ENCODE measurements at regions not wholly inside any gene's neighbourhood (a gene's known extent, or its start where the extent isn't known, plus 50 kb on each side); places are given as distances from the start of the nearest gene placed in this dataset.

DNA sequence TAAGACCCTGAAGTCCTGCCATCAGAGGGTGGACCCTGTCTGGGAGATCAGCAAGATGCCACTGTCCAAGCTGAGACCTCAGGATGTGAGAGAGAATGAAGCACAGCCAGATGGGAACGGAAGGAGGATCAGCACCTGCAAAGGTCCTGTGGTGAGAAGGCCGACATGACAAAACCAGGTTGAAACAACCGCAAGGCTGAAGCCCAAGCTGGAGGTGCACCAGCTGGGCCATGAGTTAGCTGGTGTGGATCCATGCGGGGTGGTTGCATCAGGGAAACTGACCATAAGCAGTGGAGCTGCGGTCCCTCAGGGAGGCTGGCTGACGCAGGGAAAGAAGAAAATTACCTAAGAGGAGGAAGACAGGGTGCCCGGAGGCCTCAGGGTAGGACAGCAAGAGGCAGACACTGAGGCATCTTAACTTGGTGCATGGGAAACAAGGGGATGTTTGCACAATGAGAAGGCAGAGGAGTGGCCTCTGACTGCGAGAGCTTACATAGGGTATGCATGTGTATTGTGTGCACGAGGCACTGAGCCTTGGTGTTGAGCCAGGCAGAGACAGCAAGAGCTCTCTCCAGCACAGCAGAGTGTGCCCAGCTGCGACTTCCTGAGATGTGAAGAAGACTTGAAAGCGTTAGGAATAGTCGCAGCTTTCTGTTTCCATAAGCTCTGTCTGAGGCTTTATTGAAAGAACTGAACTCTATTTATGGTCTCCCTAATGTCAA lies 497.7 kb downstream of the OCA2 start:
- DNase-seq (no peak), ATAC-seq (peak in 1 of 2 donors; percentile 24)
- H3K4me3 ChIP-seq = no peak overlapping the region
- no peaks in the 10 kb centered on the region for H3K9me3 ChIP-seq
- no peaks in the 10 kb centered on the region for H3K27me3 ChIP-seq (ENCODE audit: low read depth)
- intact Hi-C loops (cut with DNase I) = no loop called here
- no peaks in the 10 kb centered on the region for H3K36me3 ChIP-seq
- H3K27ac ChIP-seq = no peak overlapping the region
- TF ChIP-seq, protein P1, sequence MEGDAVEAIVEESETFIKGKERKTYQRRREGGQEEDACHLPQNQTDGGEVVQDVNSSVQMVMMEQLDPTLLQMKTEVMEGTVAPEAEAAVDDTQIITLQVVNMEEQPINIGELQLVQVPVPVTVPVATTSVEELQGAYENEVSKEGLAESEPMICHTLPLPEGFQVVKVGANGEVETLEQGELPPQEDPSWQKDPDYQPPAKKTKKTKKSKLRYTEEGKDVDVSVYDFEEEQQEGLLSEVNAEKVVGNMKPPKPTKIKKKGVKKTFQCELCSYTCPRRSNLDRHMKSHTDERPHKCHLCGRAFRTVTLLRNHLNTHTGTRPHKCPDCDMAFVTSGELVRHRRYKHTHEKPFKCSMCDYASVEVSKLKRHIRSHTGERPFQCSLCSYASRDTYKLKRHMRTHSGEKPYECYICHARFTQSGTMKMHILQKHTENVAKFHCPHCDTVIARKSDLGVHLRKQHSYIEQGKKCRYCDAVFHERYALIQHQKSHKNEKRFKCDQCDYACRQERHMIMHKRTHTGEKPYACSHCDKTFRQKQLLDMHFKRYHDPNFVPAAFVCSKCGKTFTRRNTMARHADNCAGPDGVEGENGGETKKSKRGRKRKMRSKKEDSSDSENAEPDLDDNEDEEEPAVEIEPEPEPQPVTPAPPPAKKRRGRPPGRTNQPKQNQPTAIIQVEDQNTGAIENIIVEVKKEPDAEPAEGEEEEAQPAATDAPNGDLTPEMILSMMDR (IDR thresholded peaks at IDR 0.05) = no peak
- no peaks in the 10 kb centered on the region for H3K4me1 ChIP-seq

DNA sequence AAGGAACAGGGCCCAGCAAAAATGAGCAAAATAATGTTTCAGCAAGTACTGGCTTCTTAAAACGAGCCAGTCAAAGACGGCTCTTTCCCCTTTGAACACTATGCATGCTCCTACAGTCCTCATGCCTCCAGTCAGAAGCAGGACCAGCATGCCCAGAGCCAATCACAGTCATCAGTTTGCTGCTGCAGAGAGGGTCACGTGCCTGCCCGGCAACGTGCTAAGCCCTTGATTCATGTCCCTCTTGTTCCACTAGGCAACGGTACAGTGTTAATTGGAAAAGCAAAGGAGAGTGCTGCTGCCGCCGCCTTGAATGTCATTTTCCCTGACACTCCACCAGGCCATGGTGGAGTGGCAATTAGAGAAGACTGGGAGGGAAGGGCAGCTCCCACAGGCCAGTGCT lies 500.1 kb downstream of the OCA2 start:
- intact Hi-C loops (cut with DNase I) = no loop called here
- DNase-seq = no peak
- Histone ChIP-seq H3K4me1 (no peaks in the 10 kb centered on the region), H3K36me3 (no peaks in the 10 kb centered on the region), H3K4me3 (no peak overlapping the region), H3K27me3 (ENCODE audit: low read depth) (no peaks in the 10 kb centered on the region), H3K9me3 (no peaks in the 10 kb centered on the region), H3K27ac (no peak overlapping the region)
- ATAC-seq = no peak
- TF ChIP-seq, protein P1 (IDR thresholded peaks at IDR 0.05) = no peak

DNA sequence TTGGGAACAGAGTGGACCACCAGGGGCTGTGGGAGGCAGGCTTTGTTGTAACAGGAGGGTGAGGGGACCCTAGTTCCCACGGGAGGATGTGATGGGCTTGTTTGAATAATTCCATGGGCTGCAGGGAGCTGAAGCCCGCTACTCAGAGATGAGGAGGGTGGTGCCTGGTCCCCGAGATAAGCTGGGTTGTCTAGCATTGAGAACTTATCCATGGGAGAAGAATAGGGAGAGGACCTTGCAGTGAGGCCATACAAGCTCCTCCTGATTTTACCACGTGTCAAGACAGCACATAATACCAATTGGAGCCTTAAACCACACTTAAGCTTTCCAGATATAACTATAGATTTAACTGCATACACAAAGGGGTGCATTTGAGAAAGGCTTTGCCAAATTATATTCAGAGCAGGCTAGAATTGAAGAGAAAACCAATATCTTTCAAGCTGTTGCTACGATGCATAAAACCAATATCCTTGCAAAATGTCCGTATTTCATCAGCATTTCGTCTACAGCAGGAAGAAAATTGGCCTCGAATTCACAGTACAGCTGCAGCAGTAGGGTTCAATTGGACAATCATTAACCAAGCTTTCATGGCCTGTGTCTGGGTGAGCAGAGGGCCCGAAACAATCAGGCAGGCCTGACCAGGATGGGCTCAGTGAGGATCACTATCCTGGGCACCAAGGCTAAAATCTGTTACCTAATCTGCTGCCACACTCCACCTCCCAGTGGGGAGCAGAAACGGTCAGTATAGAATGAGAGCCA lies 500.7 kb downstream of the OCA2 start:
- intact Hi-C loops (cut with DNase I) = no loop called here
- H3K4me1 ChIP-seq = no peaks in the 10 kb centered on the region
- no peak overlapping the region for H3K4me3 ChIP-seq
- no peak overlapping the region for H3K27ac ChIP-seq
- TF ChIP-seq, protein P1 (IDR thresholded peaks at IDR 0.05) = no peak
- DNase-seq = no peak
- no peaks in the 10 kb centered on the region for H3K36me3 ChIP-seq
- H3K9me3 ChIP-seq = no peaks in the 10 kb centered on the region
- H3K27me3 ChIP-seq (ENCODE audit: low read depth) = no peaks in the 10 kb centered on the region
- no peak for ATAC-seq

DNA sequence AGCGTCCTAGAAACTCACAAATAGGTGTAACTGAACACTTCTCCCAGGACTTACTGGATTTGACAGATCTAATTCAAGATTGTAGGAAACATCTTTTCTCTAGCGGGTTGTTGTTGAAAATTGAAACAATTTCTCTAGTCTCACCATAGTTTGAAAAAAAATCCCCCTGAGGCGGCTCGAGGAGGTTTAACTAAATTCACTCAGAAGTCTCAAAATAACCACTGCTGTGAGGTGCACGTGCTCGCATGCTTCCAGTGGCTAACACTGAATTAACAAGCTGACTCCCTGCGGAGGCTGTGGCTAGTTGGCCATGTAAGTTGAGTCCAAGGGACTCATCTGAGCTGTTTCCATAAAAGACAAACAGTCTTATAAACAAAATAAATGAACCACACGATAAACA lies 503.9 kb downstream of the OCA2 start:
- H3K4me3 ChIP-seq = no peak overlapping the region
- ATAC-seq = no peak
- no peaks in the 10 kb centered on the region for H3K9me3 ChIP-seq
- no peak overlapping the region for H3K27ac ChIP-seq
- no peak for DNase-seq
- TF ChIP-seq, protein P1 (IDR thresholded peaks at IDR 0.05) = no peak
- H3K27me3 ChIP-seq (ENCODE audit: low read depth) = no peaks in the 10 kb centered on the region
- H3K36me3 ChIP-seq = no peaks in the 10 kb centered on the region
- intact Hi-C loops (cut with DNase I) = no loop called here
- H3K4me1 ChIP-seq = no peaks in the 10 kb centered on the region

DNA sequence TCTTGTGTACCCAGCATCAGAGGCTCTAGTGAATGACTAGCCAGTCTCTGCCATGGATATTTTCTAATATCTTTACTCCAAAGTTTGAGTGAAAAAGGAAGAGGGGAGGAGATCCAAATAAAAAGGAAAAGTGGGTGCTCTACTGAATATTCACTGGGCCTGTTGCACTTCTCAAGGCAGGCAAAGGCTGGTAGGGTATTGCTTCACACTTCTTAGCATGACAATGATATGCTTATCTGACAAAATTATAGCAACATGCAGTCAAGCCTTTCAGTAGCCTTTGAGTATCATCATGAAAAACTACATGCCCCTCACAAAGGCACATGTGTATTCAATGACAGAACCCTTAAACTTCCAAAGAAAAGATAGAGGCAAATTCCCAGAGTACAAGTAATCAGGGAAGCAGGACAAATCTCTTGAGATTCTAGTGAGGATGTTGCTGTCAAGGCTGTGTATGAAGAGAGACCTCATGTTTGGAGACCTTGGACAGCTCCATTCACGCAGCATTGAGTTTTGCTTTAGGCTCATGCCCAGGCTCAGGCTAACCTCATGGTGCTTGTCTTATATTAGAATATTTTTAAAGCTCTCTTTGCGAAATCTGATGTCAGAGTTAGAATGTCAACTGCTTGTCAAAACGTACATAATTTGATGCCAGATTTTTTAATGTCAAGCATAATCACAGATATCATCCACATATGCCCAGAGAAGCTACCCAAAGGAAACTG lies 506.9 kb downstream of the OCA2 start:
- TF ChIP-seq, protein P1 (IDR thresholded peaks at IDR 0.05) = no peak
- no peak overlapping the region for H3K4me3 ChIP-seq
- intact Hi-C loops (cut with DNase I) = no loop called here
- H3K27me3 ChIP-seq (ENCODE audit: low read depth) = no peaks in the 10 kb centered on the region
- no peak overlapping the region for H3K27ac ChIP-seq
- H3K36me3 ChIP-seq = no peaks in the 10 kb centered on the region
- ATAC-seq (no peak), DNase-seq (no peak)
- H3K4me1 ChIP-seq = no peaks in the 10 kb centered on the region
- no peaks in the 10 kb centered on the region for H3K9me3 ChIP-seq
